ENCODE measurements at regions not wholly inside any gene's neighbourhood (a gene's known extent, or its start where the extent isn't known, plus 50 kb on each side); places are given as distances from the start of the nearest gene placed in this dataset.
"Not testable (repeated sequence)": the region's sequence is repeated elsewhere in the genome, so short reads cannot be mapped to it uniquely, and the experiment has no call there.

GRCh38 chr9:64813072-64813471 lies 471.9 kb downstream of the FOXD4L5 start:
- DNase-seq (ENCODE audit: low read depth in 4 of 4, low spot score in 2 of 4), result not testable (repeated sequence)

GRCh38 chr9:64778667-64779066 lies 506.3 kb downstream of the FOXD4L5 start:
- DNase-seq (ENCODE audit: low read depth in 4 of 4, low spot score in 2 of 4), result not testable (repeated sequence)

DNA sequence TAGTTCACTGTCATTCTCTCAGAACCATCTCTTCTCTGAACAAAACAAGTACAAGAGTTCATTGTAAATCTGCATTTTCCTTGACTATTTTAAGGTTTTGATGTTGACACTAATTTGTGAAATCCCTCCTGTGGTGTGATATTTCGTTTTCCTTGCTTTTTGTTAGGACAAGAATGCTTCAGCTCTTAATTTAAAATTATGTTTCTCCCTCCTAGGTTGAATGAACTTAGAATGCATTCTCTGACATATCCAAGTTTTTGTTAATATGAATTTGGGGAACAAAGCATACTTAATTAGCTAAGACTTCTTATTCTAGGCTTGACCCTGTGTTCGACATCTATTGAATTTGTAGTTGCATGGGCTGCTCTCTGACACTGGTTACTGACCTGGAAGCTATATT lies 508.7 kb downstream of the FOXD4L5 start:
- not testable (repeated sequence) for DNase-seq (ENCODE audit: low read depth in 4 of 4, low spot score in 2 of 4)

DNA sequence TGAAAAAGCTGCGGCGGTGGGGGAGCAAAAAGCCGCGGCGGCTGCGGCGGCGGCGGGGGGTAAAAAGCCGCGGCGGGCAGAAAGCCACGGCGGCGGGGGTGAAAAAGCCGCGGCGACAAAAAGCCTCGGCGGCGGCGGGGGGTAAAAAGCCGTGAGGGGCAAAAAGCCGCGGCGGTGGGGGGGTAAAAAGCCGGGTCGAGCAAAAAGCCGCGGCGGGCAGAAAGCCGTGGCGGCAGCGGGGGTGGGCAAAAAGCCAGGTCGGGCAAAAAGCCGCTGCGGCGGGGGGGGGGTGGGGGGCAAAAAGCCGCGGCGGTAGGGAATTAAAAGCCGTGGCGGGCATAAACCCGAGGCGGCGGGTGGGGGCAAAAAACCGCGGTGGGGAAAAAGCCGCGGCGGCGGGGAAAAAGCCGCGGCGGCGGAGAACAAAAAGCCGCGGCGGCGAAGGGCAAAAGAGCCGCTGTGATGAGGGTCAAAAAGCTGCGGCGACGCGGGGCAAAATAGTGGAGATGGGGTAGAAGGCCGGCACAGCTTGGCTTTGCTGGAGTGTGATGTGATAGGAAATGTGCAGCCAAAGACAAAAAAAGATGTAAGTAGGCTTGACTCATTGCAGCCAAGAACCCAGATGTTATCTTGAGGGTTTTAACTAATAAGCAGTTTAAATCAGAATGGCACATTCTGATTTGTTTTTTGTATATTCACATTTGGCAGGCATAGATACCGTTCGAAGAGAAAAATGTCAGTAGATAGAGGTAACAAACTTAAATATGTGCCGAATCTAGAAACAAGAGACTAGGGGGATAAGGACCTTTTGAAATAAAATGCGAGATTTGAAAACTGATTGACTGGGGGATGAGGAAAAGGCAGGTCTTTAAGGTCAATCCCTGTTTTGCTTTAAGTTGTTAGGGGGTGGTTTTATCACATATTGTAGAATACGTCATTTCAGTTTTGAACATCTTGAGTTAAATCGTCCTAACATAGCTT lies 509.9 kb downstream of the FOXD4L5 start:
- DNase-seq (ENCODE audit: low read depth in 4 of 4, low spot score in 2 of 4), result peak in 1 of 4 donors; percentile 27

DNA sequence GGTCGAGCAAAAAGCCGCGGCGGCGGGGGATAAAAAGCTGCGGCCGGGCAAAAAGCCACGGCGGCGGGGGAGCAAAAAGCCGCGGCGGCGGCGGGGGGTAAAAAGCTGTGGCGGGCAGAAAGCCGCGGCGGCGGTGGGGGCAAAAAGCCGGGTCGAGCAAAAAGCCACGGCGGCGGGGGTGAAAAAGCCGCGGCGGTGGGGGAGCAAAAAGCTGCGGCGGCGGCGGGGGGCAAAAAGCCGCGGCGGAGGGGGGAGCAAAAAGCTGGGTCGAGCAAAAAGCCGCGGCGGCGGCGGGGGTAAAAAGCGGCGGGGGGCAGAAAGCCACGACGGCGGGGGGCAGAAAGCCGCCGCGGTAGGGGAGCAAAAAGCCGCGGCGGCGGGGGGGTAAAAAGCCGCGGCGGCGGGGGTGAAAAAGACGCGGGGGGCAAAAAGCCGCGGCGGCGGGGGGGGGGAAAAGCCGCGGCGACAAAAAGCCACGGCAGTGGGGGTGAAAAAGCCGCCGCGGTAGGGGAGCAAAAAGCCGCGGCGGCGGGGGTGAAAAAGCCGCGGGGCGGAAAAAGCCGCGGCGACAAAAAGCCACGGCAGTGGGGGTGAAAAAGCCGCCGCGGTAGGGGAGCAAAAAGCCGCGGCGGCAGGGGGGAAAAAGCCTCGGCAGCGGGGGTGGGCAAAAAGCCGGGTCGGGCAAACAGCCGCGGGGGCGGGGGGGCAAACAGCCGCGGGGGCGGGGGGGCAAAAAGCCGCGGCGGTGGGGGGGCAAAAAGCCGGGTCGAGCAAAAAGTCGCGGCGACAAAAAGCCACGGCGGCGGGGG lies 510.8 kb downstream of the FOXD4L5 start:
- DNase-seq (ENCODE audit: low read depth in 4 of 4, low spot score in 2 of 4), result not testable (repeated sequence)

GRCh38 chr9:64773491-64773931 lies 511.5 kb downstream of the FOXD4L5 start:
- DNase-seq (ENCODE audit: low read depth in 4 of 4, low spot score in 2 of 4), result no peak

DNA sequence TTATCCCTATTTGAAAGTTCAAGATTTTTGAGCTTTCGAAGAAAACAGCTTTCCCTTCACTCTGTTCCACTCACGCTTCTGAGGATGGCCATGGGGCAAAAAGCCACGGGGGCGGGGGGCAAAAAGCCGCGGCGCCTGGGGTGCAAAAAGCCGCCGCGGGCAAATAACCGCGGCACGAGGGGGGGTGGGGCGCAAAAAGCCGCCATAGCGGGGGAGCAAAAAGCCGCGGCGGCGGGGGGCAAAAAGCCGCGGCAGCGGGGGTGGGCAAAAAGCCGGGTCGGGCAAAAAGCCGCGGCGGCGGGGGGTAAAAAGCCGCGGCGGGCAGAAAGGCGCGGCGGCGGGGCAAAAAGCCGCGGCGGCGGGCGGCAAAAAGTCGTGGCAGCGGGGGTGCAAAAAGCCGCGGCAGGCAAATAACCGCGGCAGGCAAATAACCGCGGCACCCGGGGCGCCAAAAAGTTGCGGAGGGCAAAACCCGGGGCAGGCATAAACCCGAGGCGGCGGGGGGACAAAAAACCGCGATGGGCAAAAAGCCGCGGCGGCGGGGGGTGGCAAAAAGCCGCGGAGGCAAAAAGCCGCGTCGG lies 512.2 kb downstream of the FOXD4L5 start:
- not testable (repeated sequence) for DNase-seq (ENCODE audit: low read depth in 4 of 4, low spot score in 2 of 4)

DNA sequence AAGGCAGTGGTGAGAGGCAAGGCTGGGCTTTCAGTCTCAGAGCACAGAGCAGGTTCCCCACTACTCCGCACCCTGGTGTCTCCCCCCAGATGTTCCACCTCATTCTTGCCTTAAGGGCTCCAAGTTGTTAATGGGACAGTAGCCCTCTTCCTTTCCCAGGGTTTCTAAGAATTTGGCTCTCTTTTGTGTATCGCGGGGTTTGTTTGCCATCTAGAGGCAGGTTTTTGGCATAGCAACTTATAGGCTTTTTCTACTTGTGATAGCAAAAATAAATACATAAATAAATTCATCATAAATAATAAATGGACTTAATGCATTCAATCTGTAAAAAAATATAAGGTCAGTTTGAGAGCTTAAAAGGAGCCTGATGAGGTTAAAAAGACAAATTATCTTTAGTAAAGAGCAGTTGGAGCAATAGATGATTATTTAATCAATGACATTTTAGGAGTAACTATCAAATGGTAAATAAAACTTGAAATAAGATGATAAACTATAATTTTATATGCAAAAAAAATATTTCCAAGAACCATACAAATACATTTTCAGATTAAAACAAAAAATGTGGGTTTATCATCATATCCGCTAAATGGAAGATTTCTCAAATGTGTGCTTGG lies 512.8 kb downstream of the FOXD4L5 start:
- DNase-seq (ENCODE audit: low read depth in 4 of 4, low spot score in 2 of 4), result not testable (repeated sequence)

All from left renal cortex interstitium (tissue), 4 donors.